ENCODE measurements at regions not wholly inside any gene's neighbourhood (a gene's known extent, or its start where the extent isn't known, plus 50 kb on each side); places are given as distances from the start of the nearest gene placed in this dataset.
"Not testable (repeated sequence)": the region's sequence is repeated elsewhere in the genome, so short reads cannot be mapped to it uniquely, and the experiment has no call there.

DNA sequence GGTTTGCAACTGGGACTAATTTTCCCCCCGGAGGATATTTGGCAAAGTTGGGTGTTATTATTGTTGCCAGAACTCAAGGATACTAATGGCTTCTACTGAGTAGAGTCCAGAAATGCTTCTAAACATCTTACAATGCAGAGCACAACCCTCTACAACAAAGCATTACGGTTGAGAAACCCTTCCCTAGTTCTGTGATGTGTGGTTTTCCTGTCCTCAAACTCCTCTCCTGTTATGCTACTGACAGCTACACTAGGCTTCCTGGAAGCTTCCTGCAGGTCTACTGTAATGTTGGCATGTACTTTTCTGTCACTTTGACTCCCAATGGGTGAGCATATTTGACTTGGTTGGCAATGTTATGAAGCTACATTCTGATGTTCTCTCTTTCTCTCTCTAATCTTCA, 1656.9 kb downstream of the MRPL39 start:
- no peak overlapping the region for H3K4me3 ChIP-seq (ENCODE audit: low read depth, low read length)
- H3K36me3 ChIP-seq = no peaks in the 10 kb centered on the region
- no peak for DNase-seq

DNA sequence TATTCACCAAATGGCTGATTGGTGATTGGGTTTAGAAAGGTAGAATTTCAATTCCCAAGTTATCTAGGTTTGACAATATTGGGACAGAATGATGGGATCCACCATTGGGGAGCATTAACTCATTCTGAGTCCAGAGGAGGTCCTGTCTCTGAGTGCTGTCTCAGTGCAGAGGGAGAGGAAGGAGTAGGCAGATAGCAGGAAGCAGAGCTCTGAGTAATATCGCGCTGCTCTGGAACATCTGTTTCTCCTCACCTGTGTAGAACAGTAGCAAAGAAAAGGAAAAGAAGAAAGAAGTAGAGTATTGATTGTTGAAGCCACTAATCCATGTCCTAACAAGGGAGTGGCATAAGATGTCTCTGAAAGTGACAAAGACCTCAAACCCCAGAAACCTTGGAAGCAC, 1657.8 kb downstream of the MRPL39 start:
- Histone ChIP-seq H3K4me3 (ENCODE audit: low read depth, low read length) (no peak overlapping the region), H3K36me3 (no peaks in the 10 kb centered on the region), H3K27ac (no peak overlapping the region), H3K27me3 (ENCODE audit: insufficient read depth, low read depth, severe bottlenecking) (no peaks in the 10 kb centered on the region), H3K9me3 (ENCODE audit: severe bottlenecking) (no peaks in the 10 kb centered on the region)
- no peak for DNase-seq
- TF ChIP-seq, protein P1, sequence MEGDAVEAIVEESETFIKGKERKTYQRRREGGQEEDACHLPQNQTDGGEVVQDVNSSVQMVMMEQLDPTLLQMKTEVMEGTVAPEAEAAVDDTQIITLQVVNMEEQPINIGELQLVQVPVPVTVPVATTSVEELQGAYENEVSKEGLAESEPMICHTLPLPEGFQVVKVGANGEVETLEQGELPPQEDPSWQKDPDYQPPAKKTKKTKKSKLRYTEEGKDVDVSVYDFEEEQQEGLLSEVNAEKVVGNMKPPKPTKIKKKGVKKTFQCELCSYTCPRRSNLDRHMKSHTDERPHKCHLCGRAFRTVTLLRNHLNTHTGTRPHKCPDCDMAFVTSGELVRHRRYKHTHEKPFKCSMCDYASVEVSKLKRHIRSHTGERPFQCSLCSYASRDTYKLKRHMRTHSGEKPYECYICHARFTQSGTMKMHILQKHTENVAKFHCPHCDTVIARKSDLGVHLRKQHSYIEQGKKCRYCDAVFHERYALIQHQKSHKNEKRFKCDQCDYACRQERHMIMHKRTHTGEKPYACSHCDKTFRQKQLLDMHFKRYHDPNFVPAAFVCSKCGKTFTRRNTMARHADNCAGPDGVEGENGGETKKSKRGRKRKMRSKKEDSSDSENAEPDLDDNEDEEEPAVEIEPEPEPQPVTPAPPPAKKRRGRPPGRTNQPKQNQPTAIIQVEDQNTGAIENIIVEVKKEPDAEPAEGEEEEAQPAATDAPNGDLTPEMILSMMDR (IDR thresholded peaks at IDR 0.05; ENCODE audit: low read depth, low read length) = no peak

More for the DNA sequence above, 1656.9 kb downstream of the MRPL39 start:
- no peaks in the 10 kb centered on the region for H3K9me3 ChIP-seq (ENCODE audit: severe bottlenecking)
- no peak overlapping the region for H3K27ac ChIP-seq
- no peaks in the 10 kb centered on the region for H3K27me3 ChIP-seq (ENCODE audit: insufficient read depth, low read depth, severe bottlenecking)
- TF ChIP-seq, protein P1 (IDR thresholded peaks at IDR 0.05; ENCODE audit: low read depth, low read length) = no peak

DNA sequence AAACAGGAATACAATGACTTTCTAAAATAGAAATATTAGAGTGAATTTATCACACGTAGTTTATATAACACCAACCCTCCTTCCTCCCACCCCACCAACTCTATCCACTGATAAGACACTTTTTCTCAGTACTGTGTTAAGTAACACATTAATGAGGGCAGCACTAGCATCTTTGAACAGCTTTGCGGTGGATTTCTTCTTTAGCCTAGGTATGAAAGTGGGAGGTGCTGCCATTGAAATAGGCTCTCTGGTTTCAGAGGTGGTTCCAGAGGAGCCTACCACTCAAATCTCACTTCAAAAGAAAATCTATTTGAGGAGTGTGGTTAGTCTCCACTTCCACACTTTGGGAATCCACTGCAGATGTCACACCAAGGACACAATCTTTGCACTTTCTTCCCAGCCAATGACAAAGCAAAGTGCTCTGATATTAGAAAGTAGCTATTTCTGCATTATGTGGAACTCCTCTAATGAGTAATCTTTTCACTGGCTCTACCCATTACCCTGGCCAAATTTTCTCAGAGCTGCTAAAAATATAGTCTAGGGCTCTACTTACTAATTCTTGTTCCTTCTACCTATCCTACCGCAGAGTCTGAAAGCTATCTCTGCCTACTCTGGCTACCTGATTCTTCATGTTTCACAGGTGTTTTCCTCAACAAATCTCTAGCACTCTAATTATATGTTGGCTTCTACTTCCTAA, 1667.8 kb downstream of the MRPL39 start:
- H3K27me3 ChIP-seq (ENCODE audit: insufficient read depth, low read depth, severe bottlenecking) = no peaks in the 10 kb centered on the region
- DNase-seq = no peak
- H3K36me3 ChIP-seq = no peaks in the 10 kb centered on the region
- no peaks in the 10 kb centered on the region for H3K9me3 ChIP-seq (ENCODE audit: severe bottlenecking)
- H3K4me3 ChIP-seq (ENCODE audit: low read depth, low read length) = no peak overlapping the region
- no peak overlapping the region for H3K27ac ChIP-seq
- TF ChIP-seq, protein P1 (IDR thresholded peaks at IDR 0.05; ENCODE audit: low read depth, low read length) = no peak

DNA sequence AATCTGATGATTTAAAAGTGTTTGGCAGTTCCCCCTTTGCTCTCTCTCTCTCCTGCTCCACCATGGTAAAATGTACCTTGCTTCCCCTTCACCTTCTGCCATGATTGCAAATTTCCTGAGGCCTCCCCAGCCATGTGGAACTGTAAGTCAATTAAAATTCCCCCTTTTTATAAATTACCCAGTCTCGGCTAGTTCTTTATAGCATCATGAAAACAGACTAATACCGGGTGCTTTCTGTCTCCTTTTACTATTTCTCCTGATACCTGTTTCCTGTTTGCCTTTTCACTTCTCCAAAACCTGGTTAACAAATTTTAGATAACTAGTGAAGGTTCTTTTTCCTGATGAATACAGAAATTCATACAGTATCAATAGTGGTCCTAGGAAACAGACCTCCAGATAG, 1670.3 kb downstream of the MRPL39 start:
- Histone ChIP-seq H3K27ac (no peak overlapping the region), H3K27me3 (ENCODE audit: insufficient read depth, low read depth, severe bottlenecking) (no peaks in the 10 kb centered on the region), H3K36me3 (no peaks in the 10 kb centered on the region), H3K9me3 (ENCODE audit: severe bottlenecking) (no peaks in the 10 kb centered on the region), H3K4me3 (ENCODE audit: low read depth, low read length) (no peak overlapping the region)
- DNase-seq = no peak
- TF ChIP-seq, protein P1 (IDR thresholded peaks at IDR 0.05; ENCODE audit: low read depth, low read length) = no peak

DNA sequence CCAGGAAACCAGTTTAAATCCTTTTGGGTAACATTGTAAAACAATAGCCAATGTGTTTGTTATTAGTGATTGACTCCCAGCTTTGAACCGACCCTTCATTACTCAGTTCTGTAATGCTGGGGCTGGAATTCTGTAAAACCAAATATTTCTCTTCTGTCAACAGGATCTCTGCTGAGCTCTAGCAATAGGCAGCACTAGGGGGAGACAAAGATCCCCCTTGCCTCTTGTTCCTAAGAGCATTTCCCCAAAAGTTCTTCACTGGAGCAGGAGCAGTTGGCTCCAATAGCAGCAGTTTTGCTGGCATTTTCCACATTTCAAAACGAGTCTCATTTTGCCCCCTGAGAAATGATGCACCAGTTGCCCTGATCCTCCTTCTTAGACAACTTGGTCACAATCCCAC, 1671.1 kb downstream of the MRPL39 start:
- no peaks in the 10 kb centered on the region for H3K27me3 ChIP-seq (ENCODE audit: insufficient read depth, low read depth, severe bottlenecking)
- no peaks in the 10 kb centered on the region for H3K36me3 ChIP-seq
- TF ChIP-seq, protein P1 (IDR thresholded peaks at IDR 0.05; ENCODE audit: low read depth, low read length) = peak; percentile 60
- no peak overlapping the region for H3K27ac ChIP-seq
- no peaks in the 10 kb centered on the region for H3K9me3 ChIP-seq (ENCODE audit: severe bottlenecking)
- DNase-seq = peak; percentile 9
- no peak overlapping the region for H3K4me3 ChIP-seq (ENCODE audit: low read depth, low read length)

DNA sequence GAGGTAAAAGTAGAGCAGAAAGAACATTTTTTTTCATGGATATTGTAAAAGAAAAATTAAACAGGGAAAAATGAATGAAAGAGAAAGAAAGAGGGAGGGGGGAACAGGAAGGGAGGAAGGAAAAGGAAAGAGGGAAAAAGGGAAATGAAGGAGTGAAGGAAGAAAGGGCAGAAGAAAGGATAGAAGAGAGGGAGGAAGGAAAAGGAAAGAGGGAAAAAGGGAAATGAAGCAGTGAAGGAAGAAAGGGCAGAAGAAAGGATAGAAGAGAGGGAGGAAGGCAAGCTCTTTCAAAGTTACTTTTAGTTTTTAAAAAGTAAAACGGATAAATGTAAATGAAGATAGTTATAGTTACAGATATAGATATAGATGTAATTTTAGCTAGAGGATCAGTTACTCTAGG, 1676.7 kb downstream of the MRPL39 start:
- H3K36me3 ChIP-seq = no peaks in the 10 kb centered on the region
- DNase-seq = no peak
- H3K27ac ChIP-seq = no peak overlapping the region
- no peaks in the 10 kb centered on the region for H3K27me3 ChIP-seq (ENCODE audit: insufficient read depth, low read depth, severe bottlenecking)
- TF ChIP-seq, protein P1 (IDR thresholded peaks at IDR 0.05; ENCODE audit: low read depth, low read length) = no peak
- no peak overlapping the region for H3K4me3 ChIP-seq (ENCODE audit: low read depth, low read length)
- no peaks in the 10 kb centered on the region for H3K9me3 ChIP-seq (ENCODE audit: severe bottlenecking)

DNA sequence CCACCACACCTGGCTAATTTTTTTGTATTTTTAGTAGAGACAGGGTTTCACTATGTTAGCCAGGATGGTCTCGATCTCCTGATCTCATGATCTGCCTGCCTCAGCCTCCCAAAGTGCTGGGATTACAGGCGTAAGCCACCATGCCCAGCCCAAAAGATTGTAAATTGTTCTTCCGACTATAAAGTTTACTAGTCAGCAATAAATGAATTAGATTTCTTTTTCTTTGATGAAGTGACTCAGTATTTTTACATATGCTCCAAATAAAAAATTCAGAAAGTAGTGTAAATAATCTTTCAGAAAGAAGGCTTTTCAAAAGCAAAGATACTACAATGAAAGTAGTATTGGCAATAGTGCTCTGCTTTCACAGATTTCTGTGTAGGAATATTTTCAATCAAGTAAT, 1680.9 kb downstream of the MRPL39 start:
- not testable (repeated sequence) for H3K36me3 ChIP-seq; H3K9me3 ChIP-seq (ENCODE audit: severe bottlenecking); DNase-seq; H3K4me3 ChIP-seq (ENCODE audit: low read depth, low read length); H3K27ac ChIP-seq; H3K27me3 ChIP-seq (ENCODE audit: insufficient read depth, low read depth, severe bottlenecking)

All from WERI-Rb-1 (cell line).